GM12873 (cell line): ENCODE measurements at regions not wholly inside any gene's neighbourhood (a gene's known extent, or its start where the extent isn't known, plus 50 kb on each side); places are given as distances from the start of the nearest gene placed in this dataset.

Source experiments
- TF ChIP-seq, protein P1 (sequence below): IDR thresholded peaks from 2 replicates; pipeline ENCODE4 v1.5.1; 2012; ENCODE audit warnings: low read depth, mild to moderate bottlenecking, moderate library complexity, low read length, control low read depth; ENCODE audit not compliant: insufficient read depth; ENCODE audit errors: missing control alignments

DNA sequence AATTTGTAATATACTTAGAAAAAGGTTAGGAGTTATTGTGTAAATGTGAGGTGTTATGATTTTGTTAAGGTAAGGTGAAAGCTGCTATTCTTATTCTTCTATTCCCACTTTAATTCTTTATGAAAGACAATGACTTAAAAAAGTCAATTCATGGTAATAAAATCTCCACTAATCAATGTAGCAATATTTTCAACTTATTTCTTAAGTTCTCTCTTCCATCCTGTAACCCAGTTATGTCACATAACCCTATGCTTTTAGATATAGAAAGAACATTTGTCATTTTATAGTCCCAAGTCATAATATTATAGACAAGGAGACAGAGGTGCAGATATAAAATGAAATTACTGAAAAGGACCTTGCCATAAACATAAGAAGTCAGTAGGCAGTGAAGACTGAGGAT is 157.9 kb upstream of the SLC7A11 start:
- TF ChIP-seq, protein P1, sequence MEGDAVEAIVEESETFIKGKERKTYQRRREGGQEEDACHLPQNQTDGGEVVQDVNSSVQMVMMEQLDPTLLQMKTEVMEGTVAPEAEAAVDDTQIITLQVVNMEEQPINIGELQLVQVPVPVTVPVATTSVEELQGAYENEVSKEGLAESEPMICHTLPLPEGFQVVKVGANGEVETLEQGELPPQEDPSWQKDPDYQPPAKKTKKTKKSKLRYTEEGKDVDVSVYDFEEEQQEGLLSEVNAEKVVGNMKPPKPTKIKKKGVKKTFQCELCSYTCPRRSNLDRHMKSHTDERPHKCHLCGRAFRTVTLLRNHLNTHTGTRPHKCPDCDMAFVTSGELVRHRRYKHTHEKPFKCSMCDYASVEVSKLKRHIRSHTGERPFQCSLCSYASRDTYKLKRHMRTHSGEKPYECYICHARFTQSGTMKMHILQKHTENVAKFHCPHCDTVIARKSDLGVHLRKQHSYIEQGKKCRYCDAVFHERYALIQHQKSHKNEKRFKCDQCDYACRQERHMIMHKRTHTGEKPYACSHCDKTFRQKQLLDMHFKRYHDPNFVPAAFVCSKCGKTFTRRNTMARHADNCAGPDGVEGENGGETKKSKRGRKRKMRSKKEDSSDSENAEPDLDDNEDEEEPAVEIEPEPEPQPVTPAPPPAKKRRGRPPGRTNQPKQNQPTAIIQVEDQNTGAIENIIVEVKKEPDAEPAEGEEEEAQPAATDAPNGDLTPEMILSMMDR: no peak

DNA sequence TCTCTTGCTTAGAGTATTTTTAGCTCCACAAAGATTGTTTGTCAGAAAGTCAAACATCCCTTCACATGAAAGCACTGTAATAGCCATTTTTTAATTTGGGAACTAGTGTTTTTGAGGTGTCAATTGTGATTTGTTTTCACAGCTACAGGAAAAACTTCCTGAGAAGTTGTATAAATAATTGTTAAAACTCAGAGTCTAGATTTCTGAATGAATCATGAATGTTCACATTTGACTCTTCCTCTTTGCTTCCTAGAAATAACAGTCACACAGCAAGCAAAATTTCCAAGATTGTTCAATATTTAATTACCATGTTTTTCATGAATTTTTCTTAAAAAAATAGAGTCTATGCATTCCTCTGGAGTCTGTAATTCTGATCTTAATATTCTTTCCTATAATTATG is 156.9 kb upstream of the SLC7A11 start:
- TF ChIP-seq, protein P1: no peak

DNA sequence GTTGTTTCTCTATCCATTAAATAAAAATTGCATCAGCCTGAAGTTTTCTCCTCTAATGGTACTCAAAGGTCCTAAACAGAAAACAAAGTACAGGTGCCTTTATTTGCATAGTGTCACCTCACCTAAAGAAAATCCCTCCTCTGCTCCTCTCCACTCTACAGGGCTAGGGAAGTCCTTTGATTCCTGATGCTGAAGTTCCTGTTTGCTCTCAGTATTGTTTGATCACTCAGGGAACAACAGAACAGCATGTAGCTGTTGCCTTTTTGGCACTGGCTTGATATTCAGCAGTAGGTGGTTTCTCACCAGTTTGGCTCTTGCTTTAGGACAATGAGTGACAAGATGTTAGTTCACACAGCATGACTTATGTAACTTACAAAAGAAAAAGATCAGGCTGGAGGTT is 156.2 kb upstream of the SLC7A11 start:
- TF ChIP-seq, protein P1: no peak

DNA sequence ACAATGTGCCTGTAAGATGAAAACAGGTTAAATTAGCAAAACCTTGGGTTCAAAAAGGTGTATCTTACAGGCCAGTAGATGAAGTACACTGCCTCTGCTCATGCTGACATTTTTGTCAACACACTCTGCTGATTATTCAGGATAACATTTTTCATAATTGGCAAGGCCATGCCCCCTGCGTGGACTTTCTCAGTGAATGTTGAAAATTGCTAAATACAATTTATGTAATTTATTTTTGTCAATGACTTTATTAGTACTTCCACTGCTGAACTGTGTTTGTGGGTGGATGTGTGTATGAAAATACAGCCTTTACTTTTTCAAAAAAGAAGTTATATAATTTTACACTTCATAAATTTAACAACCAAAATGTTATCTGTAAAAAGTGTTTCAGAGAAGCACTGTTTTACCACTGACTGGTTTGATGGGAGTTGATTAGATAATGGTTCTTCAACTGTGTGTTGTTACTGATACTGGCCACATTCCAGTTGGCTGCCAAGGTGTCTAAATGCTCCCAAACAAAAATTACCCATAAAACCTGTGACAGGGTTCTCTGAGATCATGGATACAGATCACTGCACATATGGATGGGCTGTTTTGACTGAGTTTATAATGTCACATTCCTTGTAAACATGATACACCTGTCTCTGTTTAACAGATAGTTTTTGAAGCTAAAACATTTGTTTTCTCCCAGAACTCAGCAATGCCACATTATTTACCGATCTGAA is 151.9 kb upstream of the SLC7A11 start:
- TF ChIP-seq, protein P1: no peak

DNA sequence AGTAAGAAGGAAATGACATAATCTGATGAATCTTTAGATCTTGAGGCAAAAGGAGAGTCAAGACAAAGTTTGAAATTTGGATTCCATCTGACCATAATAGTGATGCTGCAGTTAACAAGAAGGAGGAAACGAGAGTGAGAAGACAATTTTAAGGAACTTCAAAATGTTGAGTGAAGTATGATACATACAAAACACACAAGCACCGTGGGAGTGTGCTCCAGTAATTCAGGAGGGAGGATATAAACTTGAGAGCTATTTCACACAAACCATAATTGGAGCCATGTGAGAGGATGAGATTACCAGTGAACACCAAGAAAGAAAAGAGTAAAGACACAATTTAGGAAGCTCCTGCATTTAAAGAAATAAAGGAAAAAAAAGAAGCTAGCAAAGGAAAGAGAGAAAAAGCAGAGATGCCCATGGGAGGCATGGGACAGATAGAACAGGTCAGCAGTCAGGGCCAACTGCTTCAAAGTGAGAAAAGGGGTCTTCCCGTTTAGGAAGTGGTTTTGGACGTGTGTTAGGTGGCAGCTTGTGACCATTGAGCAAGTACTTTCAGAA is 150.7 kb upstream of the SLC7A11 start:
- TF ChIP-seq, protein P1: no peak

DNA sequence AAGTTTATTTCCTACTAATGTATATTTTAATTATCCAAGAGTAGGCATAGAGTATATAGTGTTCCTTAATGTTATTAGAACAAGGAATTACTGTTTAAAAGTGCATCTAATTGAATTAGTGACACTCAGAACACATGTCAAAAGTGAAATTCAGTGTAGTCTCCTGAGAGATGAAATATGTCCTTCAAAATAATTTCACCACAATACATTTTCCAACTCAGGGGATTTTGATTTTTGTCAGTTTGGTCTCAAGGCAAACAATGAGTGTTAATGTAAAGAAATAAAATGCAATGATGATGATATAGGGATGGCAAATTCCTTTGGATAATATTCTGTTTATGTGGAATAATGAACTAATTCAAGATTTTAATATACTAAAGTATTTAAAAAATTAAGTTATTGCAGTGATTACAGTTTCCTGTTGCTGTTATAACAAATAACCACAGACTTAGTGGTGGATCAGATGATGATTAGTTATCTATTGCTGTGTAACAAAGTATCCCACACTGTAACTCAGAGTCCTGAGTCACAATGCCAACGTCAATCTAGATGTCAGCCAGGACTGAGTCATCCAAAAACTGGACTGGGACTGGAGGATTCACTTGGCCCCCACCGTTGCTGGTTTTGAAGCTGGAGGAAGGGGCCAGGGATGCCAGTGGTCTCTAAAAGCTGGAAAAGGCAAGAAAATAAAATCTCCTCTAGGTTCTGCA is 148.0 kb upstream of the SLC7A11 start:
- TF ChIP-seq, protein P1: no peak

DNA sequence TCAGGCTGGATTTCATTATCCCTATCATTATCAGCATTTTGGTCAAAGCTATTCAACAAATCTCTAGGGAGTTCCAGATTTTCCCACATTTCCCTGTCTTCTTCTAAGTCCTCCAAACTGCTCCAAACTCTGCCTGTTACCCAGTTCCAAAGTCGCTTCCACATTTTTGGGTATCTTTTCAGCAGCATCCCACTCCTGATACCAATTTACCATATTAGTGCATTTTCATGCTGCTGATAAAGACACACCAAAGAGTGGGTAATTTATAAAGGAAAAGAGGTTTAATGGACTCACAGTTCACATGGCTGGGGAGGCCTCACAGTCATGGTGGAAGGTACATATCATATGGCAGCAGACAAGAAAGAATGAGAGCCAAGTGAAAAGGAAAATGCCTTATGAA is 132.8 kb upstream of the SLC7A11 start:
- TF ChIP-seq, protein P1: no peak
